A549 (cell line): ENCODE measurements at regions not wholly inside any gene's neighbourhood (a gene's known extent, or its start where the extent isn't known, plus 50 kb on each side); places are given as distances from the start of the nearest gene placed in this dataset.

ENCODE experiments used
- CHD2 ChIP-seq: fragments of 150-350 bp; IDR thresholded peaks from 2 replicates; pipeline ENCODE4 v1.6.1; 2014; ENCODE audit warnings: low read length; ENCODE audit not compliant: partially characterized antibody
- CTCF ChIP-seq: fragments of >200 bp; sonication (Bioruptor Twin); formaldehyde crosslinking; IDR thresholded peaks from 3 replicates; pipeline ENCODE4 v1.5.1; 2016
- FOSB ChIP-seq: fragments of 250-450 bp; sonication (Bioruptor Pico); IDR thresholded peaks from 2 replicates; pipeline ENCODE4 v1.5.0; 2020; ENCODE audit warnings: mild to moderate bottlenecking, moderate library complexity
- FOSL2 ChIP-seq, 2 experiments: fragments of 450-650 bp in 1 of 2; fragments of >200 bp in 1 of 2; sonication (Bioruptor Twin) in 1 of 2; formaldehyde crosslinking; IDR thresholded peaks; 2 replicates each; pipeline versions ENCODE4 v1.5.0 to v1.6.1; 2016 to 2020; ENCODE audit warnings: mild to moderate bottlenecking in 1 of 2, moderate library complexity in 1 of 2
- HDAC2 ChIP-seq: fragments of 200-600 bp; sonication (generic); IDR thresholded peaks from 2 replicates; pipeline ENCODE4 v1.6.1; 2016
- KDM1A ChIP-seq: fragments of 200-600 bp; sonication (generic); IDR thresholded peaks from 2 replicates; pipeline ENCODE4 v1.6.1; 2016; ENCODE audit warnings: low read depth, mild to moderate bottlenecking
- POLR2A ChIP-seq: IDR thresholded peaks from 2 replicates; pipeline ENCODE4 v1.6.1; 2012; ENCODE audit warnings: mild to moderate bottlenecking, low read length
- POLR2AphosphoS2 ChIP-seq: conservative IDR thresholded peaks from 2 replicates; pipeline ENCODE4 v1.6.1; 2012; ENCODE audit warnings: low read length, improper control_type of control experiment, inconsistent platforms
- REST ChIP-seq: fragments of 200-600 bp; sonication (generic); IDR thresholded peaks from 2 replicates; pipeline ENCODE4 v1.6.1; 2016; ENCODE audit warnings: antibody characterized with exemption, mild to moderate bottlenecking, moderate library complexity
- ZFP36 ChIP-seq: fragments of 450-650 bp; IDR thresholded peaks from 2 replicates; pipeline ENCODE4 v1.6.1; 2014; ENCODE audit warnings: borderline replicate concordance; ENCODE audit not compliant: partially characterized antibody

- TF ChIP-seq CHD2 (no peak), CTCF (no peak), FOSB (CRISPR knock-in tag) (no peak), KDM1A (no peak), FOSL2 (IDR thresholded peaks at IDR 0.05) (no peak), FOSL2 (CRISPR knock-in tag; IDR thresholded peaks at IDR 0.05) (no peak), POLR2AphosphoS2 (no peak), REST (no peak), POLR2A (no peak), ZFP36 (no peak), HDAC2 (no peak)
Observed at GRCh38 chr7:13293264-13294002, 606.0 kb downstream of the ARL4A start.
